ENCODE measurements at regions not wholly inside any gene's neighbourhood (a gene's known extent, or its start where the extent isn't known, plus 50 kb on each side); places are given as distances from the start of the nearest gene placed in this dataset.

DNA sequence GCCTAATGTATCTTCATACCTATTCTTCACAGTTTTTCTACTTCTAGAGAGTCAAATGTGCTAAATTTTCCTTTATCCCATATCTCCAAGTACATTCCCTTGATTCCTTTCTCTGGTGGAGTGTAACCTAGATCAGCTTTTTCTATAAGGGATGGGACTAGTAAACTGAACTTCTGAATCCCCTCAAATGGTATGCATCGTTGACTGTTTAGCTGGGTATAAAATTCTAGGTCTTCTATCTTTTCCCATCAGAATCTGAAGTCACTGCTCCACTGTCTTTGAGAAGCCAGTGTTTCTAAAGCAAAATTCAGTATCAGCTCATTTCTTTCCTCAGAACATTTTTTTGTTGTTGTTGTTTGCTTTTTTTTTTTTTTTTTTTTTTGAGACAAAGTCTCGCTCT is 1256.8 kb downstream of the BRD1 start:
- TF ChIP-seq, protein P1, sequence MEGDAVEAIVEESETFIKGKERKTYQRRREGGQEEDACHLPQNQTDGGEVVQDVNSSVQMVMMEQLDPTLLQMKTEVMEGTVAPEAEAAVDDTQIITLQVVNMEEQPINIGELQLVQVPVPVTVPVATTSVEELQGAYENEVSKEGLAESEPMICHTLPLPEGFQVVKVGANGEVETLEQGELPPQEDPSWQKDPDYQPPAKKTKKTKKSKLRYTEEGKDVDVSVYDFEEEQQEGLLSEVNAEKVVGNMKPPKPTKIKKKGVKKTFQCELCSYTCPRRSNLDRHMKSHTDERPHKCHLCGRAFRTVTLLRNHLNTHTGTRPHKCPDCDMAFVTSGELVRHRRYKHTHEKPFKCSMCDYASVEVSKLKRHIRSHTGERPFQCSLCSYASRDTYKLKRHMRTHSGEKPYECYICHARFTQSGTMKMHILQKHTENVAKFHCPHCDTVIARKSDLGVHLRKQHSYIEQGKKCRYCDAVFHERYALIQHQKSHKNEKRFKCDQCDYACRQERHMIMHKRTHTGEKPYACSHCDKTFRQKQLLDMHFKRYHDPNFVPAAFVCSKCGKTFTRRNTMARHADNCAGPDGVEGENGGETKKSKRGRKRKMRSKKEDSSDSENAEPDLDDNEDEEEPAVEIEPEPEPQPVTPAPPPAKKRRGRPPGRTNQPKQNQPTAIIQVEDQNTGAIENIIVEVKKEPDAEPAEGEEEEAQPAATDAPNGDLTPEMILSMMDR (IDR thresholded peaks at IDR 0.05; ENCODE audit: low read depth, low read length, poor library complexity, severe bottlenecking), result no peak
- TF ChIP-seq EZH2phosphoT487 (IDR thresholded peaks at IDR 0.05; ENCODE audit: borderline replicate concordance, low read length), result no peak
